Caco-2 (cell line): ENCODE measurements at regions not wholly inside any gene's neighbourhood (a gene's known extent, or its start where the extent isn't known, plus 50 kb on each side); places are given as distances from the start of the nearest gene placed in this dataset.

Experiments used
- BruUV-seq: library from RNA; stranded (reverse); fragments of 400-500 nt; replicated peaks from 2 replicates; lab custom pipeline; 2021; lab: Mats Ljungman, UMichigan
- CTCF ChIA-PET: fragments of 300-600 bp; sonication (Branson Sonifier 250); formaldehyde crosslinking; loops from one replicate; lab custom pipeline; 2022; ENCODE audit warnings: antibody characterized with exemption; lab: Charles Lee
- POLR2A ChIA-PET: fragments of 300-600 bp; sonication (Branson Sonifier 250); formaldehyde crosslinking; loops from one replicate; lab custom pipeline; 2022; ENCODE audit warnings: antibody characterized with exemption; lab: Charles Lee
- DNase-seq, 2 experiments: peaks; one replicate each; pipeline versions ENCODE4 v3.0.0 to v3.0.0-alpha.2; 2020 to 2022
- H3K27me3 ChIP-seq: replicated peaks from 2 replicates; pipeline ENCODE4 v1.6.0; 2011; ENCODE audit warnings: low read length; ENCODE audit not compliant: control insufficient read depth, insufficient read depth
- H3K36me3 ChIP-seq: 2 replicates; pipeline ENCODE4 v1.5.1; 2011; ENCODE audit warnings: low read length; ENCODE audit not compliant: control insufficient read depth, insufficient read depth
- H3K4me1 ChIP-seq: fragments of 250-450 bp; sonication (Bioruptor Pico); 2 replicates; pipeline ENCODE4 v1.5.1; 2020; ENCODE audit warnings: mild to moderate bottlenecking
- H3K4me3 ChIP-seq: 2 replicates; pipeline ENCODE4 v1.5.1; 2011; ENCODE audit warnings: low read depth, mild to moderate bottlenecking, control low read depth, low read length
- H3K9me3 ChIP-seq: fragments of 250-450 bp; sonication (Bioruptor Pico); 2 replicates; pipeline ENCODE4 v1.5.1; 2020; ENCODE audit warnings: mild to moderate bottlenecking, moderate library complexity
- H3K27ac Mint-ChIP-seq: one replicate; pipeline ENCODE4 v1.8.0; 2022; ENCODE audit warnings: mixed read lengths; ENCODE audit not compliant: unreplicated experiment
- H3K27me3 Mint-ChIP-seq: one replicate; pipeline ENCODE4 v1.8.0; 2022; ENCODE audit warnings: mixed read lengths; ENCODE audit not compliant: insufficient read depth, unreplicated experiment
- H3K36me3 Mint-ChIP-seq: one replicate; pipeline ENCODE4 v1.8.0; 2022; ENCODE audit warnings: mild to moderate bottlenecking, mixed read lengths; ENCODE audit not compliant: insufficient read depth, unreplicated experiment
- H3K4me1 Mint-ChIP-seq: one replicate; pipeline ENCODE4 v1.8.0; 2022; ENCODE audit warnings: low read depth, mixed read lengths; ENCODE audit not compliant: unreplicated experiment
- H3K4me3 Mint-ChIP-seq: one replicate; pipeline ENCODE4 v1.8.0; 2022; ENCODE audit warnings: mild to moderate bottlenecking, moderate library complexity, mixed read lengths; ENCODE audit not compliant: unreplicated experiment
- H3K9me3 Mint-ChIP-seq: one replicate; pipeline ENCODE4 v1.8.0; 2022; ENCODE audit warnings: mixed read lengths; ENCODE audit not compliant: unreplicated experiment
- intact Hi-C: fragments of 100-400 bp; cut with micrococcal nuclease; formaldehyde crosslinking; loops from one replicate; pipeline ENCODE4 v1.10.0; 2022; ENCODE audit not compliant: unreplicated experiment
- TF ChIP-seq, protein P1 (sequence below), 2 experiments: fragments of 200-600 bp in 1 of 2; IDR thresholded peaks; 1 replicate in 1 of 2; 2 replicates in 1 of 2; pipeline versions ENCODE4 v1.5.1 to v1.8.0; 2011 to 2022; ENCODE audit warnings: antibody characterized with exemption in 1 of 2, control low read depth in 1 of 2, inconsistent platforms in 1 of 2, low read depth in 1 of 2, low read length in 1 of 2, mild to moderate bottlenecking in 1 of 2, moderate library complexity in 1 of 2; ENCODE audit not compliant: insufficient read depth in 1 of 2, severe bottlenecking in 1 of 2, unreplicated experiment in 1 of 2

DNA sequence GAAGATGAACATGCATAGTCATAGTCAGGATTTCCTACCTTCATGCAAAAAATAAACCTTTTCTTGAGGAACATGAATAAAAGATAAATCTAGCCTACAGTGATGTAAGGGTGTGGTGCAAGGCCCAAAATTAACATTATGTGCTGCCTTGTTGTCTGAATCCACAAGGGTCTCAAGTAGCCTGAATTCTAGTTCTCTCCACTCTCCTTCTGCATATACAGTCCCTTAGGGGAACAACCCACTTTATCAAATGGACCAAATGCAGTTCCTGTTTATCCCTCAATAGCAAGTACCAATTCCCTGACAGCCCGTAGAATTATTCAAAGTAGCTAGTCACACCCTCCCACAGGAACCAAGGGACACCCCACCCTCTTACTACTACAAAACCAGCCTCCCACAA is 284.0 kb downstream of the ZIC4 start:
- H3K27me3 Mint-ChIP-seq, result no peaks in the 10 kb centered on the region
- ChIA-PET POLR2A (no interaction called here), CTCF (no interaction called here)
- no peaks in the 10 kb centered on the region for H3K36me3 Mint-ChIP-seq
- Histone ChIP-seq H3K4me1 (no peaks in the 10 kb centered on the region), H3K36me3 (no peaks in the 10 kb centered on the region), H3K4me3 (no peak overlapping the region), H3K27me3 (no peaks in the 10 kb centered on the region), H3K9me3 (no peaks in the 10 kb centered on the region)
- DNase-seq, result no peak
- intact Hi-C loops, result no loop called here
- no peaks in the 10 kb centered on the region for H3K9me3 Mint-ChIP-seq
- no TSS peak for BruUV-seq
- no peak overlapping the region for H3K4me3 Mint-ChIP-seq
- no peaks in the 10 kb centered on the region for H3K4me1 Mint-ChIP-seq
- H3K27ac Mint-ChIP-seq, result no peak overlapping the region
- TF ChIP-seq, protein P1, sequence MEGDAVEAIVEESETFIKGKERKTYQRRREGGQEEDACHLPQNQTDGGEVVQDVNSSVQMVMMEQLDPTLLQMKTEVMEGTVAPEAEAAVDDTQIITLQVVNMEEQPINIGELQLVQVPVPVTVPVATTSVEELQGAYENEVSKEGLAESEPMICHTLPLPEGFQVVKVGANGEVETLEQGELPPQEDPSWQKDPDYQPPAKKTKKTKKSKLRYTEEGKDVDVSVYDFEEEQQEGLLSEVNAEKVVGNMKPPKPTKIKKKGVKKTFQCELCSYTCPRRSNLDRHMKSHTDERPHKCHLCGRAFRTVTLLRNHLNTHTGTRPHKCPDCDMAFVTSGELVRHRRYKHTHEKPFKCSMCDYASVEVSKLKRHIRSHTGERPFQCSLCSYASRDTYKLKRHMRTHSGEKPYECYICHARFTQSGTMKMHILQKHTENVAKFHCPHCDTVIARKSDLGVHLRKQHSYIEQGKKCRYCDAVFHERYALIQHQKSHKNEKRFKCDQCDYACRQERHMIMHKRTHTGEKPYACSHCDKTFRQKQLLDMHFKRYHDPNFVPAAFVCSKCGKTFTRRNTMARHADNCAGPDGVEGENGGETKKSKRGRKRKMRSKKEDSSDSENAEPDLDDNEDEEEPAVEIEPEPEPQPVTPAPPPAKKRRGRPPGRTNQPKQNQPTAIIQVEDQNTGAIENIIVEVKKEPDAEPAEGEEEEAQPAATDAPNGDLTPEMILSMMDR (IDR thresholded peaks at IDR 0.05; ENCODE audit: insufficient read depth in 1 of 2, low read depth in 1 of 2, low read length in 1 of 2, severe bottlenecking in 1 of 2, unreplicated experiment in 1 of 2), result no peak

DNA sequence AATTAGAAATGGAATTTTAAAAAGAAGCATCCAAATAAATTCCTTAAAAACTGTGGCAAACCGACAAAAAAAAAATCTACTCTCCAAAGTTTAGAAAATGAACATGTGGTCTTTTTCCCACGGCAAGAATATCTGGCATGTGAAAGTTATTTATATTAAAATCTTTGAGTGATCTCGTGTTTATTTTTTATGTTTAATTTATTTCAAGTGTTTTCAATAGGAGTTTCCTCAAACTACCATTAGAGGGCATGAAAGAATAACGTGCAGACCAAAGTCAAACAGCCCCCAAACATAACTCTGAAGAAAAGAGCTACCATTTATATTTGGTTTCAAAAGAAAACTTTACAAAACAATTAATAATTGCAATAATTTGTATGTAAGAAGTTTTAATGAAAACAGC is 286.4 kb downstream of the ZIC4 start:
- H3K27me3 ChIP-seq, result no peaks in the 10 kb centered on the region
- intact Hi-C loops, result loop anchor here (1.0 kb wide), 1 partner anchor 71 kb away; no protein-coding TSS in a partner anchor
- DNase-seq, result no peak
- H3K27me3 Mint-ChIP-seq, result no peaks in the 10 kb centered on the region
- H3K36me3 Mint-ChIP-seq, result no peaks in the 10 kb centered on the region
- no peak overlapping the region for H3K4me3 ChIP-seq
- ChIA-PET POLR2A (no interaction called here), CTCF (interaction anchor here (1.0 kb wide), 1 partner anchor 72 kb away, joined by 3 read pairs; no protein-coding TSS in a partner anchor)
- no peaks in the 10 kb centered on the region for H3K9me3 Mint-ChIP-seq
- no peak overlapping the region for H3K27ac Mint-ChIP-seq
- no peaks in the 10 kb centered on the region for H3K4me1 Mint-ChIP-seq
- H3K4me3 Mint-ChIP-seq, result no peak overlapping the region
- TF ChIP-seq, protein P1 (IDR thresholded peaks at IDR 0.05; ENCODE audit: insufficient read depth in 1 of 2, low read depth in 1 of 2, low read length in 1 of 2, severe bottlenecking in 1 of 2, unreplicated experiment in 1 of 2), result peak in 1 of 2 experiments; percentile 19
- no peaks in the 10 kb centered on the region for H3K36me3 ChIP-seq
- no peaks in the 10 kb centered on the region for H3K4me1 ChIP-seq
- no peaks in the 10 kb centered on the region for H3K9me3 ChIP-seq
- BruUV-seq, result no TSS peak

DNA sequence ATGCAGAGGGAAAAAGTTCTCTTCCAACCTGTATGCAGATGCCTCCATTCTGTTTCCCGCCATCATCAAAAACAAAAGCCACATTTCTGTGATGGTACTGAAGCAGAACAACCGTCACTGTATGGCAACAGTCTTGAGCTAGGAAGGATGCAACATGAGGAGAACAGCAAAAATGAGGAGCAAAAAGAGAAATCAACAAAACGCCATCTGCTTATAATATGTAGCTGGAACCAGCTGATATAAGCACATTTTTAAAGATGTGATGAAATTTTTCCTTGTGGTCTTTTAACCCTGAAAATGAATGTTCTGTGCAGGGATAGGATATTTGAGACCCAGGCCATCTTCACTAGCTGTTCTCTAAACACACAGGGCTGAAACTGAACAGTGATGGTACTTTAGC is 287.0 kb downstream of the ZIC4 start:
- no peak overlapping the region for H3K4me3 Mint-ChIP-seq
- POLR2A ChIA-PET, result no interaction called here
- intact Hi-C loops, result no loop called here
- H3K4me1 Mint-ChIP-seq, result no peaks in the 10 kb centered on the region
- no TSS peak for BruUV-seq
- Histone ChIP-seq H3K9me3 (no peaks in the 10 kb centered on the region), H3K4me3 (no peak overlapping the region), H3K4me1 (no peaks in the 10 kb centered on the region), H3K27me3 (no peaks in the 10 kb centered on the region), H3K36me3 (no peaks in the 10 kb centered on the region)
- H3K36me3 Mint-ChIP-seq, result no peaks in the 10 kb centered on the region
- H3K27ac Mint-ChIP-seq, result no peak overlapping the region
- no peaks in the 10 kb centered on the region for H3K27me3 Mint-ChIP-seq
- DNase-seq, result no peak
- CTCF ChIA-PET, result no interaction called here
- H3K9me3 Mint-ChIP-seq, result no peaks in the 10 kb centered on the region
- TF ChIP-seq, protein P1 (IDR thresholded peaks at IDR 0.05; ENCODE audit: insufficient read depth in 1 of 2, low read depth in 1 of 2, low read length in 1 of 2, severe bottlenecking in 1 of 2, unreplicated experiment in 1 of 2), result no peak
